Left ventricle myocardium inferior (tissue), 1 donor: ENCODE measurements at regions not wholly inside any gene's neighbourhood (a gene's known extent, or its start where the extent isn't known, plus 50 kb on each side); places are given as distances from the start of the nearest gene placed in this dataset.

Experiments used
- DNase-seq: peaks from one replicate; pipeline ENCODE4 v3.0.0-alpha.2; 2020
- H3K27ac ChIP-seq: fragments of 200-600 bp; replicated peaks from 2 replicates; pipeline ENCODE4 v1.8.0; 2021
- H3K27me3 ChIP-seq: fragments of 200-600 bp; 2 replicates; pipeline ENCODE4 v1.8.0; 2021; ENCODE audit warnings: low read depth
- H3K36me3 ChIP-seq: fragments of 200-600 bp; 2 replicates; pipeline ENCODE4 v1.8.0; 2021
- H3K4me1 ChIP-seq: fragments of 200-600 bp; 2 replicates; pipeline ENCODE4 v1.8.0; 2021
- H3K4me3 ChIP-seq: fragments of 200-600 bp; 2 replicates; pipeline ENCODE4 v1.8.0; 2021; ENCODE audit warnings: mild to moderate bottlenecking, moderate library complexity
- H3K9me3 ChIP-seq: fragments of 200-600 bp; replicated peaks from 2 replicates; pipeline ENCODE4 v1.8.0; 2021
- intact Hi-C: fragments of 100-400 bp; cut with micrococcal nuclease; formaldehyde crosslinking; loops from one replicate; pipeline ENCODE4 v1.11.0; 2022
- TF ChIP-seq, protein P1 (sequence below): fragments of 200-600 bp; IDR thresholded peaks from 2 replicates; pipeline ENCODE4 v1.8.0; 2021; ENCODE audit warnings: antibody characterized with exemption, mild to moderate bottlenecking, borderline replicate concordance
- donor health status: DM: no; HTN: yes; CAD: no; lungs with severe emphysema.

DNA sequence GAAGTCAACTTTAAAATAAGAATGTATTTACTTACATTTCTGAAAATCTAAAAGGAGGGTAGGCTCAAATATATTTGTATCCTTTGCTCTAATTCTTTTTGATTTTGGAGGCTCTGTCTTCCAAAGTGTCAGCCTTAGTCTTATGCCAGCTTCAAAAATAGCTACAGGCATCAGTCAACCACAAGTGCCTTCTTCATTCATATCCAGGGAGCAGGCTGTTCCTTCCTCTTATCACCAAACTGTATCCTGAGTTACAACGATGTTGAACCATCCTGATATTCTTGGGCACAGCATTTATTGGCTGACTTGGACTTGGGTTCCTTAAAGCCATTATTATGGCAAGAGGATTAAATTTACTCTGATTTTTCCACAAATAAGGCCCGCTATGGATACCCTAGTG is 1161.3 kb downstream of the PCDH17 start:
- no peak overlapping the region for H3K4me3 ChIP-seq
- TF ChIP-seq, protein P1, sequence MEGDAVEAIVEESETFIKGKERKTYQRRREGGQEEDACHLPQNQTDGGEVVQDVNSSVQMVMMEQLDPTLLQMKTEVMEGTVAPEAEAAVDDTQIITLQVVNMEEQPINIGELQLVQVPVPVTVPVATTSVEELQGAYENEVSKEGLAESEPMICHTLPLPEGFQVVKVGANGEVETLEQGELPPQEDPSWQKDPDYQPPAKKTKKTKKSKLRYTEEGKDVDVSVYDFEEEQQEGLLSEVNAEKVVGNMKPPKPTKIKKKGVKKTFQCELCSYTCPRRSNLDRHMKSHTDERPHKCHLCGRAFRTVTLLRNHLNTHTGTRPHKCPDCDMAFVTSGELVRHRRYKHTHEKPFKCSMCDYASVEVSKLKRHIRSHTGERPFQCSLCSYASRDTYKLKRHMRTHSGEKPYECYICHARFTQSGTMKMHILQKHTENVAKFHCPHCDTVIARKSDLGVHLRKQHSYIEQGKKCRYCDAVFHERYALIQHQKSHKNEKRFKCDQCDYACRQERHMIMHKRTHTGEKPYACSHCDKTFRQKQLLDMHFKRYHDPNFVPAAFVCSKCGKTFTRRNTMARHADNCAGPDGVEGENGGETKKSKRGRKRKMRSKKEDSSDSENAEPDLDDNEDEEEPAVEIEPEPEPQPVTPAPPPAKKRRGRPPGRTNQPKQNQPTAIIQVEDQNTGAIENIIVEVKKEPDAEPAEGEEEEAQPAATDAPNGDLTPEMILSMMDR = no peak
- no peaks in the 10 kb centered on the region for H3K9me3 ChIP-seq
- peaks cover 12% of the 10 kb centered on the region for H3K4me1 ChIP-seq
- intact Hi-C loops = no loop called here
- DNase-seq = no peak
- peak overlapping the region; percentile 34 for H3K27ac ChIP-seq
- H3K36me3 ChIP-seq = no peaks in the 10 kb centered on the region
- H3K27me3 ChIP-seq = no peaks in the 10 kb centered on the region

DNA sequence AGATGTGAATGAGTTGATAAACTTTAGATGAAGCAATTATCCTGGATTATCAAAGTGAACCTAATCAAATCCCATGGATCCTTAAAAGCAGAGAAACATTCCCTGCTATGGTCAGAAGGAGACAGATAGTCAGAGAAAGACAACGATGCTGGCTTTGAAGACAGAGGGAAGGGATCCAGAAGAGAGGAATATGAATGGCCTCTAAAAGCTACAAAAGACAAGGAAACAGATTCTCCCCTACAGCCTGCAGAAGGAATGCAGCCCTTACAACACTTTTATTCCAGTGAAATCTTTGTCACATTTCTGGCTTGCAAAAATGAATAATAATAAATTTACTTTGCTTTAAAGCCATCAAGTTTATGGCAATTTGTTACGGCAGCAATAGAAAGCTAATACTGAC is 1164.2 kb downstream of the PCDH17 start:
- no peaks in the 10 kb centered on the region for H3K36me3 ChIP-seq
- intact Hi-C loops = no loop called here
- H3K9me3 ChIP-seq = no peaks in the 10 kb centered on the region
- H3K27me3 ChIP-seq = no peaks in the 10 kb centered on the region
- H3K4me3 ChIP-seq = no peak overlapping the region
- no peak overlapping the region for H3K27ac ChIP-seq
- TF ChIP-seq, protein P1 = no peak
- DNase-seq = no peak
- peaks cover 12% of the 10 kb centered on the region for H3K4me1 ChIP-seq

DNA sequence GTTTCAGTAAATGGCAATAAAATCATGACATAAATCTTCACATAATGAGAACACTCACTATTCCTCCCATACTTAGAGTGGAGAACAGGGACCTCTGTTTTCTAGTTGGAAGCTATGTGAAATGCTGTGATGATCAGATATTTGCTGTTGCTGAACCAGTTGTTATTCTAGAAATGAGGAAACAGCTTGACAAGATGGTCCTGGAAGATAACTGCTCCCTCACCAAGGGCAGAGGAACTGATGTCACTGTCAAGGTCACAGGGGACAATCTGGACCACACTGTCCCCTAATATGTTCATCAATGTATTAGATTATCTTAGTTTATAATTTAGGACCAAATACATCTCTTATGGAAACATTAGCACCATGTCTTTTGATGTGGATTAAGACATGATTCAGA is 1173.3 kb downstream of the PCDH17 start:
- H3K4me1 ChIP-seq = no peaks in the 10 kb centered on the region
- no peaks in the 10 kb centered on the region for H3K9me3 ChIP-seq
- intact Hi-C loops = no loop called here
- no peak overlapping the region for H3K4me3 ChIP-seq
- no peaks in the 10 kb centered on the region for H3K36me3 ChIP-seq
- H3K27me3 ChIP-seq = no peaks in the 10 kb centered on the region
- no peak overlapping the region for H3K27ac ChIP-seq
- DNase-seq = no peak
- TF ChIP-seq, protein P1 = no peak

DNA sequence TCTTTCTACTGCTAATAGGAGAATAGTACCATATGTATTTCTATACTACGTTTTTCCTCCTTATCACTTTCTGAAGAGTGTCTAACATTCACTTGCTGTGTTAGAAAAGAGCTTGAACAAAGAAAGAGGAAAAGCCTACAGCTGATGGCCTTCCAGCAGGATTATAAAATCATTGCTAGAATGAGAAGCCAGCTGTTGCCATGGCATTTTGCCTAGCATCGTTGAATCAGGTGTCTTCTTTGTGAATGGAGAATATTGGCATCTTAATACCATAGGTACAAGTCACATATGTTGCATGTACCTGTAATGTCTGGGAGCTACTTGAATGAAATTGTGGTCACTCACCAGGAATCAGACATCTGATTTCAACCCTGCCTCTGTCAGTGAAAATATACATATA is 1174.9 kb downstream of the PCDH17 start:
- Histone ChIP-seq H3K27me3 (no peaks in the 10 kb centered on the region), H3K27ac (no peak overlapping the region), H3K9me3 (peaks cover 12% of the 10 kb centered on the region), H3K36me3 (no peaks in the 10 kb centered on the region), H3K4me3 (no peak overlapping the region), H3K4me1 (no peaks in the 10 kb centered on the region)
- intact Hi-C loops = no loop called here
- DNase-seq = no peak
- TF ChIP-seq, protein P1 = no peak

DNA sequence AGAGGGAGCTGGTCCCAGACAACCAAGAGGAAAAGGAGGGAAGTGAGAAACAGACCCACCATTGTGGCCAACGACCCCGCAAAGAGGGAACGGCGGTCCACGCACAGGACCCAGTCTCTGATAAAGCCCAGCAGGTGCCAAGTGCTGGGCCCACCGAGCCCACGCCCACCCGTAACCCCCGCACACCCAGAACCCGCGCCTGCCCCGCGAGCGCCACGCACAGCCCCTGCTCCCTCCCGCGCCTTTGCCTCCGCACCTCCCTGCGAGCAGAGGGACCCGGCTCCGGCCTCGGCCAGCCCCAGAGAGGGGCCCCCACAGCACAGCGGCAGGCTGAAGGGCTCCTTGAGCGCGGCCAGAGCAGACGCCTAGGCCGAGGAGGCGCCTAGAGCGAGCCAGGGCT is 1192.2 kb downstream of the PCDH17 start:
- TF ChIP-seq, protein P1 = no peak
- Histone ChIP-seq H3K4me1 (no peaks in the 10 kb centered on the region), H3K27me3 (no peaks in the 10 kb centered on the region), H3K36me3 (no peaks in the 10 kb centered on the region), H3K9me3 (no peaks in the 10 kb centered on the region), H3K4me3 (no peak overlapping the region), H3K27ac (no peak overlapping the region)
- intact Hi-C loops = no loop called here
- no peak for DNase-seq

DNA sequence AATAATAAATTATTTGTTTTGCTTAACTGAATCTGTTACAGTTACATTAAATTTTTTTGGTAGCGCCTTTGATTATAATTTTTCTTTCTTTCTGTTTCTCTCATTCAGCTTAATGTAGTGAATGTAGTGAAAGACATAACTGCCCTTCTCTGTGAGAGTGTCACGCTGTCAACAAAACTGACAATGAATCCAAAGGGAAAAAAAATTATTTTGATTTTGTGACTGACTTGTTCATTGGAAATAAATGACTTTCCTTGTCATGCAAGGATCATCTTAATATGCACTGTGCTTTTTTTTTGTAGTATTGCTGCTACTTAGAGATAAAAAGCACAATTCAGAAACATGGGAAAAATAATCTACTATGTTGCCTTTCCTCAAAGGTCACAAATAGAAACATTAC is 1196.4 kb downstream of the PCDH17 start:
- Histone ChIP-seq H3K9me3 (no peaks in the 10 kb centered on the region), H3K4me3 (no peak overlapping the region), H3K36me3 (no peaks in the 10 kb centered on the region), H3K27me3 (no peaks in the 10 kb centered on the region), H3K4me1 (no peaks in the 10 kb centered on the region), H3K27ac (no peak overlapping the region)
- TF ChIP-seq, protein P1 = no peak
- intact Hi-C loops = no loop called here
- no peak for DNase-seq
